ENCODE measurements at regions not wholly inside any gene's neighbourhood (a gene's known extent, or its start where the extent isn't known, plus 50 kb on each side); places are given as distances from the start of the nearest gene placed in this dataset.

- H3K27me3 Mint-ChIP-seq (ENCODE audit: unreplicated experiment) = no peaks in the 10 kb centered on the region
- no peak for TF ChIP-seq CTCF (IDR thresholded peaks at IDR 0.05)
- peaks cover 7% of the 10 kb centered on the region for H3K9me3 Mint-ChIP-seq (ENCODE audit: unreplicated experiment)
- H3K4me3 Mint-ChIP-seq (ENCODE audit: unreplicated experiment) = no peak overlapping the region
- H3K36me3 Mint-ChIP-seq (ENCODE audit: unreplicated experiment) = peaks cover 9% of the 10 kb centered on the region
- peak overlapping the region; percentile 90 for H3K27ac Mint-ChIP-seq (ENCODE audit: unreplicated experiment)
- H3K4me1 Mint-ChIP-seq (ENCODE audit: unreplicated experiment) = peaks cover 72% of the 10 kb centered on the region
- no peak for DNase-seq (ENCODE audit: extremely low spot score, unreplicated experiment)
Measured at GRCh38 chr7:25802473-25802872, 349.5 kb upstream of the NFE2L3 start.

GRCh38 chr7:25803117-25803887 lies 348.7 kb upstream of the NFE2L3 start:
- H3K27ac Mint-ChIP-seq (ENCODE audit: unreplicated experiment) = peak overlapping the region; percentile 90
- peaks cover 7% of the 10 kb centered on the region for H3K9me3 Mint-ChIP-seq (ENCODE audit: unreplicated experiment)
- DNase-seq (ENCODE audit: extremely low spot score, unreplicated experiment) = no peak
- peaks cover 80% of the 10 kb centered on the region for H3K4me1 Mint-ChIP-seq (ENCODE audit: unreplicated experiment)
- no peak for TF ChIP-seq CTCF (IDR thresholded peaks at IDR 0.05)
- no peaks in the 10 kb centered on the region for H3K27me3 Mint-ChIP-seq (ENCODE audit: unreplicated experiment)
- peaks cover 9% of the 10 kb centered on the region for H3K36me3 Mint-ChIP-seq (ENCODE audit: unreplicated experiment)
- no peak overlapping the region for H3K4me3 Mint-ChIP-seq (ENCODE audit: unreplicated experiment)

- Mint-ChIP-seq H3K9me3 (ENCODE audit: unreplicated experiment) (peaks cover 7% of the 10 kb centered on the region), H3K4me1 (ENCODE audit: unreplicated experiment) (peaks cover 86% of the 10 kb centered on the region), H3K36me3 (ENCODE audit: unreplicated experiment) (peaks cover 6% of the 10 kb centered on the region), H3K27ac (ENCODE audit: unreplicated experiment) (peak overlapping the region; percentile 90), H3K4me3 (ENCODE audit: unreplicated experiment) (no peak overlapping the region), H3K27me3 (ENCODE audit: unreplicated experiment) (no peaks in the 10 kb centered on the region)
- no peak for DNase-seq (ENCODE audit: extremely low spot score, unreplicated experiment)
- no peak for TF ChIP-seq CTCF (IDR thresholded peaks at IDR 0.05)
Measured at GRCh38 chr7:25804154-25804553, 347.8 kb upstream of the NFE2L3 start.

GRCh38 chr7:25805027-25805687 lies 346.8 kb upstream of the NFE2L3 start:
- no peaks in the 10 kb centered on the region for H3K27me3 Mint-ChIP-seq (ENCODE audit: unreplicated experiment)
- H3K9me3 Mint-ChIP-seq (ENCODE audit: unreplicated experiment) = no peaks in the 10 kb centered on the region
- peak overlapping the region; percentile 90 for H3K27ac Mint-ChIP-seq (ENCODE audit: unreplicated experiment)
- no peak overlapping the region for H3K4me3 Mint-ChIP-seq (ENCODE audit: unreplicated experiment)
- H3K36me3 Mint-ChIP-seq (ENCODE audit: unreplicated experiment) = peaks cover 3% of the 10 kb centered on the region
- TF ChIP-seq CTCF (IDR thresholded peaks at IDR 0.05) = no peak
- no peak for DNase-seq (ENCODE audit: extremely low spot score, unreplicated experiment)
- H3K4me1 Mint-ChIP-seq (ENCODE audit: unreplicated experiment) = peaks cover 91% of the 10 kb centered on the region

GRCh38 chr7:25807086-25807611 lies 344.8 kb upstream of the NFE2L3 start:
- Mint-ChIP-seq H3K27me3 (ENCODE audit: unreplicated experiment) (no peaks in the 10 kb centered on the region), H3K27ac (ENCODE audit: unreplicated experiment) (peak overlapping the region; percentile 90), H3K4me3 (ENCODE audit: unreplicated experiment) (no peak overlapping the region), H3K9me3 (ENCODE audit: unreplicated experiment) (no peaks in the 10 kb centered on the region), H3K36me3 (ENCODE audit: unreplicated experiment) (no peaks in the 10 kb centered on the region), H3K4me1 (ENCODE audit: unreplicated experiment) (peaks cover 88% of the 10 kb centered on the region)
- no peak for DNase-seq (ENCODE audit: extremely low spot score, unreplicated experiment)
- no peak for TF ChIP-seq CTCF (IDR thresholded peaks at IDR 0.05)
